ENCODE measurements at regions not wholly inside any gene's neighbourhood (a gene's known extent, or its start where the extent isn't known, plus 50 kb on each side); places are given as distances from the start of the nearest gene placed in this dataset.
A peak's percentile ranks its signal among the peaks of the same experiment; 100 is the strongest.
"Not testable (repeated sequence)": the region's sequence is repeated elsewhere in the genome, so short reads cannot be mapped to it uniquely, and the experiment has no call there.

- no peak for DNase-seq (ENCODE audit: insufficient read length, low spot score)
- FAIRE-seq: no peak
- TF ChIP-seq POLR2A (IDR thresholded peaks at IDR 0.05; ENCODE audit: low read depth, low read length): no peak
These were observed 1084.3 kb downstream of the TMEM121 start for GRCh38 chr14:106610691-106611090.

GRCh38 chr14:106613256-106613655, 1086.9 kb downstream of the TMEM121 start:
- no peak for TF ChIP-seq POLR2A (IDR thresholded peaks at IDR 0.05; ENCODE audit: low read depth, low read length)
- DNase-seq (ENCODE audit: insufficient read length, low spot score): no peak
- no peak for FAIRE-seq

- not testable (repeated sequence) for DNase-seq (ENCODE audit: insufficient read length, low spot score); FAIRE-seq
These were observed 1092.1 kb downstream of the TMEM121 start for GRCh38 chr14:106618471-106618951.

- FAIRE-seq (no peak), DNase-seq (ENCODE audit: insufficient read length, low spot score) (no peak)
- TF ChIP-seq POLR2A (IDR thresholded peaks at IDR 0.05; ENCODE audit: low read depth, low read length): no peak
These were observed 1093.2 kb downstream of the TMEM121 start for GRCh38 chr14:106619606-106620005.

DNA sequence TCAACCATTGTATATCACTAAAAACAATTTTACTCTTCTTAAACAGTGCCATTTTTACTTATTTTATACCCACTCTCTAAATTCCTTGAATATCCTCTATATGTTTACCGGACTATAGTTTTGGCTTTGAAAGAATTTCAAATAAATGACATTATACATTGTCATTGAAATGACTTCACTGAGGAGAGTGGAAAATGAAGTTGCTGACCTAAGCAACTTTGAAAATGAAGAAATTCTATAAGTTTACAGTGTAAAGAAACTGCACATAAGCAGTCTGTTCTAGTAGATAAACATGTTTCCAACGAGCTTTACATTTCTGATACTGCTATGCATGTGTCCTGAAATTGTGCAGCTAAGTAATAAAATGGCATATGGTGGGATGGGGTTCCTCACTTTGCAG, 1094.0 kb downstream of the TMEM121 start:
- DNase-seq (ENCODE audit: insufficient read length, low spot score): no peak
- no peak for TF ChIP-seq POLR2A (IDR thresholded peaks at IDR 0.05; ENCODE audit: low read depth, low read length)
- no peak for FAIRE-seq

DNA sequence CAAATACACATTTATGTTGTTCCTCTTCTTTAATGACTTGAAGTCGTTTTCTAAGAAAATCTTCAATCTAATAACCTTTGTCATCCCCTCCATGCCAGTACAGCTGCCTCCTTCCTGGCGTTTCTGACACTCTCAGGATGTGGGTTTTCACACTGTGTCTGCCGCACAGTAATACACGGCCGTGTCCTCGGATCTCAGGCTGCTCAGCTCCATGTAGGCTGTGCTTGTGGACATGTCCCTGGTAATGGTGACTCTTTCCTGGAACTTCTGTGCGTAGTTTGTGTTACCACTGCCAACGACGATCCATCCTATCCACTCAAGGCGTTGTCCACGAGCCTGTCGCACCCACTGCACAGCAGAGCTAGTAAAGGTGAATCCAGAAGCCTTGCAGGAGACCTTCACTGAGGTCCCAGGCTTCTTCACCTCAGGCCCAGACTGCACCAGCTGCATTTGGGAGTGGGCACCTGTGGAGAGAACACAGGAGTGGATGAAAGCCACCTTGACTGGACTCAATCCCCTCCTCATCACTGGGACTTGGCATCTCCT, 1095.9 kb downstream of the TMEM121 start:
- DNase-seq (ENCODE audit: insufficient read length, low spot score): no peak
- FAIRE-seq: no peak

DNA sequence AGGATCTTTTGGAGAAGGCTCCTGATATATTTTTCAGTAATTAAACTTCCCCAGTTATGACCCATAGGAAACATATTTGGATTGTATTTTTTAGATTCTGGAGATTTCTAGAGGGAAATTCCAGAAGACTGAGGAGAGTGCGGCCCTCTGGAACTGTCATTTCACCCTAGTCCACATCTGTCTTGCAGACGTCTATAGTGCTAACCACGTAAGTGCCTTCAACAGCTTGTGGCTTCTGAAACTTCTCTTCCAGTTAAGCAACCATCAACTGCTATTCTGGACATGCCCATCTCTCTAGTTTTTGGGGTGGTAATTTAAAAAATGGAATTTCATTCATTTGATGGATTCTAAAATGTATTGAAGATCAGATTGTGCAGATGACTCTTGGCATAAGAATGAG, 1098.8 kb downstream of the TMEM121 start:
- TF ChIP-seq POLR2A (IDR thresholded peaks at IDR 0.05; ENCODE audit: low read depth, low read length): no peak
- no peak for DNase-seq (ENCODE audit: insufficient read length, low spot score)
- no peak for FAIRE-seq

More for the DNA sequence above, 1095.9 kb downstream of the TMEM121 start:
- TF ChIP-seq POLR2A (IDR thresholded peaks at IDR 0.05; ENCODE audit: low read depth, low read length): no peak

DNA sequence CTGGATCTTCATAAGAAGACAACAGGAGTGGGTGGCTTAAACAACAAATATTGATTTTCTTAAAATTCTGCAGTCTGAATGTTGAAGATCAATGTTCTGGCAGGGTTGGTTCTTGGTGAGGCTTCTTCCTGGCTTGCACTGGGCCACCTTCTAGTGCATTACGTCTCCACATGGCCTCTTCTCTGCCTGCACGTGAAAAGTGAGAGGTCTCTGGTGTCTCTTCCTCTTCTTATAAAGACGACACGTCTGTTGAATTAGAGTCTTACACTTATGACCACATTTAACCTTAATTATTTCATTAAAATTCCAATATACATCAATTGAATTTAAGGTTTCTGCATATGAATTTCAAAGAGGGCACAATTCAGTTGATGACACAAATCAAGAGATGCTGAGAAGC, 1100.1 kb downstream of the TMEM121 start:
- not testable (repeated sequence) for DNase-seq (ENCODE audit: insufficient read length, low spot score); FAIRE-seq

- not testable (repeated sequence) for FAIRE-seq
- DNase-seq (ENCODE audit: insufficient read length, low spot score): peak; percentile 21
These were observed 1100.7 kb downstream of the TMEM121 start for GRCh38 chr14:106626942-106627588.

DNA sequence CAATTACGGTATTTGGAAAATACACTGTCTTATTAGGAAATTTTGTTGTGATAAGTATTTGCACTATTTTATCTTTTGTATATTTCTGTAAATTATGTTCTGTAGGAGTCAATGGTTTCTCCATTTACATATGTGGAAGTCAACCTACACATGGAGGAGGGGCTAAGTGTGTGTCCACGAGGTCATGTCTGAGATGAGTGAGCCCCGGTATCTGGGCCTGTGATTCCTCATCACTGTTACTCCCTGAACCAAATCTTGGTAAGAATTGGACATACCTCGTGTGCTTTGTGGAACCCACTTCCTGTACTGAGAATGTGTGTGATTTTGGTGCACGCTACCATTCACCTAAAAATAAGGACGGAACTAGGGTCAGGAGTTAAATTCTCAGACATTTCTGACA, 1105.5 kb downstream of the TMEM121 start:
- FAIRE-seq (no peak), DNase-seq (ENCODE audit: insufficient read length, low spot score) (no peak)
- no peak for TF ChIP-seq POLR2A (IDR thresholded peaks at IDR 0.05; ENCODE audit: low read depth, low read length)

GRCh38 chr14:106633721-106634120, 1107.3 kb downstream of the TMEM121 start:
- no peak for FAIRE-seq
- no peak for TF ChIP-seq POLR2A (IDR thresholded peaks at IDR 0.05; ENCODE audit: low read depth, low read length)

DNA sequence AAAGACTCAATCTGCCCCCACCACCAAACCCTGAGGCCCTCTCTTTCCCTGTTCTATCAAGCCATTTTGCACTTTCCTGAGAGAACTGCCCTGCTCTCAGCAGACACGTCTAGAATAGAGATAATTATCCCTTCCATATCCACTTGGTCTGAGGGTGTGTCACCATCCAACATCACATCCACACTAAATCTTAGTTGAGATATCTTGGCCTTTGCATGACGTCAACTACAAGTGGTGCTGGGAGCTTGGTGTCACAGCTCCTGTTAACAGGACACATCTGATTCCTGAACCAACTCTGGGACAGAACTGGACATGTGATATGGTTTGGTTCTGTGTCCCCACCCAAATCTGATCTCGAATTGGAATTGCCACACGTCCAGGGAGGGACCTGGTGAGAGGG, 1109.2 kb downstream of the TMEM121 start:
- DNase-seq (ENCODE audit: insufficient read length, low spot score) (no peak), FAIRE-seq (no peak)
- no peak for TF ChIP-seq POLR2A (IDR thresholded peaks at IDR 0.05; ENCODE audit: low read depth, low read length)

More at GRCh38 chr14:106633721-106634120, 1107.3 kb downstream of the TMEM121 start:
- DNase-seq (ENCODE audit: insufficient read length, low spot score): no peak

GRCh38 chr14:106638786-106639452, 1112.5 kb downstream of the TMEM121 start:
- FAIRE-seq; DNase-seq (ENCODE audit: insufficient read length, low spot score): not testable (repeated sequence)

- FAIRE-seq: no peak
- DNase-seq (ENCODE audit: insufficient read length, low spot score): no peak
- TF ChIP-seq POLR2A (IDR thresholded peaks at IDR 0.05; ENCODE audit: low read depth, low read length): no peak
These were observed 1115.7 kb downstream of the TMEM121 start for GRCh38 chr14:106642090-106642489.

DNA sequence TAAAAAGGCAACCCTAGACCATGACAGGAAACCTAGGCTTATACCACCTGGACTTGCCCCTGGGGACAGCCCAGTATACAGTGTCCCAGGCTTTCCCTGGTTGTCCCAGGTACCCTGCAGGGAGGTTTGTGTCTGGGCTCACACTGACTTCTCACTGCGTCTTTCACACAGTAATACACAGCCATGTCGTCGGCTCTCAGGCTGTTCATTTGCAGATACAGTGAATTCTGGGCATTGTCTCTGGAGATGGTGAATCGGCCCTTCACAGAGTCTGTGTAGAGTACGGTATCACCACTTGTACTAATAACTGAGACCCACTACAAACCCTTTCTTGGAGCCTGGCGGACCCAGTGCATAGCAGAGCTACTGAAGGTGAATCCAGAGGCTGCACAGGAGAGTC, 1116.6 kb downstream of the TMEM121 start:
- FAIRE-seq: not testable (repeated sequence)

DNA sequence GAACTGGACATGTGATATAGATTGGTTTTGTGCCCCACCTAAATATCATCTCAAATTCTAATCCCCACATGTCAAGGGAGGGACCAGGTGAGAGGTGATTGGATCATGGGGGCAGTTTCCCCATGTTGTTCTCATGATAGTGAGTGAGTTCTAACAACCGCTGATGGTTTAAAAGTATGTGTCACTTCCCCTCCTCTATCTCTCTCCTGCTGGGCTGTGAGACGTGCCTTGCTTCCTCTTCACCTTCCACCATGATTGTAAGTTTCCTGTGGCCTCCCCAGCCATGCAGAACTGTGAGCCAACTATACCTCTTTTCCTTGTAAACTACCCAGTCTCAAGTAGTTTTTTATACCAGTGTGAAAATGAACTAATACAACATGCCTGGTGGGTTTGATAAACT, 1122.5 kb downstream of the TMEM121 start:
- DNase-seq (ENCODE audit: insufficient read length, low spot score); FAIRE-seq: not testable (repeated sequence)

More for the DNA sequence above, 1116.6 kb downstream of the TMEM121 start:
- not testable (repeated sequence) for DNase-seq (ENCODE audit: insufficient read length, low spot score)

Measured in H54 (cell line).